Ascending aorta (tissue), 2 donors: ENCODE measurements at regions not wholly inside any gene's neighbourhood (a gene's known extent, or its start where the extent isn't known, plus 50 kb on each side); places are given as distances from the start of the nearest gene placed in this dataset.

Experiments
- DNase-seq, 2 donors: peaks; one replicate each; pipeline ENCODE4 v3.0.0-alpha.2; 2019; ENCODE audit warnings: low spot score in 2 of 2
- H3K27ac ChIP-seq, 2 donors: fragments of 200-600 bp; sonication (generic); one replicate each; pipeline ENCODE4 v1.5.1; 2016 to 2017; ENCODE audit warnings: mild to moderate bottlenecking in 1 of 2
- H3K27me3 ChIP-seq: fragments of 200-600 bp; sonication (generic); one replicate; pipeline ENCODE4 v1.5.1; 2017
- H3K36me3 ChIP-seq, 2 donors: fragments of 200-600 bp; sonication (generic); one replicate each; pipeline ENCODE4 v1.5.1; 2016
- H3K4me1 ChIP-seq, 2 donors: fragments of 200-600 bp; sonication (generic); one replicate each; pipeline ENCODE4 v1.5.1; 2016 to 2017; ENCODE audit warnings: mild to moderate bottlenecking in 1 of 2
- H3K4me3 ChIP-seq, 2 donors: fragments of 200-600 bp; sonication (generic); one replicate each; pipeline ENCODE4 v1.5.1; 2016 to 2017; ENCODE audit warnings: mild to moderate bottlenecking in 1 of 2
- H3K9me3 ChIP-seq, 2 donors: fragments of 200-600 bp; sonication (generic); one replicate each; pipeline ENCODE4 v1.5.1; 2016
- CTCF ChIP-seq, 3 experiments: fragments of 200-600 bp in 2 of 3; fragments of 450-650 bp in 1 of 3; sonication (generic) in 2 of 3; IDR thresholded peaks; one replicate each; pipeline ENCODE4 v1.5.1; 2016 to 2019; ENCODE audit warnings: antibody characterized with exemption in 3 of 3, mild to moderate bottlenecking in 1 of 3, moderate library complexity in 1 of 3
- intact Hi-C: fragments of 100-400 bp; cut with DNase I; formaldehyde crosslinking; loops from one replicate; pipeline ENCODE4 v1.15.1; 2023

GRCh38 chr9:107980984-107981383, 491.4 kb upstream of the KLF4 start:
- H3K4me3 ChIP-seq, result no peak overlapping the region
- no peaks in the 10 kb centered on the region for H3K36me3 ChIP-seq
- no peaks in the 10 kb centered on the region for H3K27me3 ChIP-seq
- no peak for TF ChIP-seq CTCF (IDR thresholded peaks at IDR 0.05)
- intact Hi-C loops, result no loop called here
- no peak for DNase-seq
- H3K9me3 ChIP-seq, result no peaks in the 10 kb centered on the region
- H3K27ac ChIP-seq, result no peak overlapping the region
- H3K4me1 ChIP-seq, result no peaks in the 10 kb centered on the region

GRCh38 chr9:107976767-107977166, 487.2 kb upstream of the KLF4 start:
- Histone ChIP-seq H3K9me3 (no peaks in the 10 kb centered on the region), H3K4me3 (no peak overlapping the region), H3K36me3 (no peaks in the 10 kb centered on the region), H3K27me3 (no peaks in the 10 kb centered on the region), H3K4me1 (no peaks in the 10 kb centered on the region), H3K27ac (no peak overlapping the region)
- peak; percentile 16 to 85 for DNase-seq
- intact Hi-C loops, result no loop called here
- TF ChIP-seq CTCF (IDR thresholded peaks at IDR 0.05), result no peak

- TF ChIP-seq CTCF (IDR thresholded peaks at IDR 0.05), result no peak
- DNase-seq, result no peak
Measured at GRCh38 chr9:107975426-107976010, 485.9 kb upstream of the KLF4 start.

GRCh38 chr9:107973451-107973850, 483.9 kb upstream of the KLF4 start:
- H3K27me3 ChIP-seq, result no peaks in the 10 kb centered on the region
- no peaks in the 10 kb centered on the region for H3K9me3 ChIP-seq
- no peak for DNase-seq
- no peak overlapping the region for H3K27ac ChIP-seq
- intact Hi-C loops, result no loop called here
- no peaks in the 10 kb centered on the region for H3K4me1 ChIP-seq
- H3K36me3 ChIP-seq, result no peaks in the 10 kb centered on the region
- TF ChIP-seq CTCF (IDR thresholded peaks at IDR 0.05), result no peak
- H3K4me3 ChIP-seq, result no peak overlapping the region

More at GRCh38 chr9:107975426-107976010, 485.9 kb upstream of the KLF4 start:
- H3K9me3 ChIP-seq, result no peaks in the 10 kb centered on the region
- H3K27ac ChIP-seq, result no peak overlapping the region
- no peaks in the 10 kb centered on the region for H3K36me3 ChIP-seq
- intact Hi-C loops, result no loop called here
- no peak overlapping the region for H3K4me3 ChIP-seq
- H3K4me1 ChIP-seq, result no peaks in the 10 kb centered on the region
- H3K27me3 ChIP-seq, result no peaks in the 10 kb centered on the region

- H3K27me3 ChIP-seq, result no peaks in the 10 kb centered on the region
- intact Hi-C loops, result no loop called here
- no peak overlapping the region for H3K27ac ChIP-seq
- TF ChIP-seq CTCF (IDR thresholded peaks at IDR 0.05), result no peak
- no peak overlapping the region for H3K4me3 ChIP-seq
- H3K4me1 ChIP-seq, result no peaks in the 10 kb centered on the region
- H3K9me3 ChIP-seq, result no peaks in the 10 kb centered on the region
- H3K36me3 ChIP-seq, result no peaks in the 10 kb centered on the region
- no peak for DNase-seq
Measured at GRCh38 chr9:107972346-107972745, 482.8 kb upstream of the KLF4 start.

- Histone ChIP-seq H3K9me3 (no peaks in the 10 kb centered on the region), H3K4me3 (no peak overlapping the region), H3K27ac (no peak overlapping the region), H3K4me1 (no peaks in the 10 kb centered on the region), H3K36me3 (no peaks in the 10 kb centered on the region), H3K27me3 (no peaks in the 10 kb centered on the region)
- TF ChIP-seq CTCF (IDR thresholded peaks at IDR 0.05), result no peak
- no peak for DNase-seq
- intact Hi-C loops, result no loop called here
Measured at GRCh38 chr9:107971241-107971640, 481.7 kb upstream of the KLF4 start.
